GM13976 (cell line): ENCODE measurements at regions not wholly inside any gene's neighbourhood (a gene's known extent, or its start where the extent isn't known, plus 50 kb on each side); places are given as distances from the start of the nearest gene placed in this dataset.
"Not testable (repeated sequence)": the region's sequence is repeated elsewhere in the genome, so short reads cannot be mapped to it uniquely, and the experiment has no call there.

Source experiments
- DNase-seq: peaks from one replicate; pipeline ENCODE4 v3.0.0; 2012; ENCODE audit warnings: low spot score
- CTCF ChIP-seq: IDR thresholded peaks from 2 replicates; pipeline ENCODE4 v1.5.1; 2012; ENCODE audit warnings: borderline replicate concordance, mild to moderate bottlenecking; ENCODE audit not compliant: insufficient read depth; ENCODE audit errors: extremely low read depth, missing control alignments, control extremely low read depth
- in situ Hi-C: fragments of 300-500 bp; cut with MboI; formaldehyde crosslinking; loops from one replicate; pipeline ENCODE4 v1.12.0; 2022; ENCODE audit warnings: low sequenced_read_pairs, mixed read lengths, inconsistent platforms; ENCODE audit not compliant: unreplicated experiment

- in situ Hi-C loops = no loop called here
- DNase-seq = no peak
- no peak for TF ChIP-seq CTCF
These were observed 915.9 kb downstream of the UQCRFS1 start for GRCh38 chr19:28297036-28297435.

GRCh38 chr19:28296506-28296905, 916.4 kb downstream of the UQCRFS1 start:
- DNase-seq = no peak
- no peak for TF ChIP-seq CTCF
- in situ Hi-C loops = no loop called here

GRCh38 chr19:28294975-28295374, 918.0 kb downstream of the UQCRFS1 start:
- DNase-seq, in situ Hi-C loops: not testable (repeated sequence)

GRCh38 chr19:28294395-28294794, 918.6 kb downstream of the UQCRFS1 start:
- in situ Hi-C loops = no loop called here
- no peak for DNase-seq
- TF ChIP-seq CTCF = no peak

- no peak for TF ChIP-seq CTCF
- in situ Hi-C loops = no loop called here
- no peak for DNase-seq
These were observed 919.3 kb downstream of the UQCRFS1 start for GRCh38 chr19:28293685-28294084.

GRCh38 chr19:28292822-28293500, 920.0 kb downstream of the UQCRFS1 start:
- TF ChIP-seq CTCF = no peak
- no peak for DNase-seq
- in situ Hi-C loops = no loop called here

- in situ Hi-C loops = no loop called here
- no peak for DNase-seq
- no peak for TF ChIP-seq CTCF
These were observed 921.1 kb downstream of the UQCRFS1 start for GRCh38 chr19:28291874-28292273.
